Frontal cortex (tissue), 1 donor: ENCODE measurements at regions not wholly inside any gene's neighbourhood (a gene's known extent, or its start where the extent isn't known, plus 50 kb on each side); places are given as distances from the start of the nearest gene placed in this dataset. TPM values are rescaled to one million over a fixed set of nuclear protein-coding genes. Genes with fewer than 3 reads are reported as not detected.

ENCODE experiments used
- small RNA-seq: library from RNA; depleted of rRNA; stranded (forward); fragments of <200 nt; gene quantifications from one replicate; pipeline ENCODE3, GENCODE V24; 2014

Small RNA genes lying in the stretch of these regions (small RNA-seq; reads per million reads assigned to genes)
- gene MRPS36P2 = not detected
